Activated naive CD8-positive, alpha-beta T cell treated with anti-CD3 and anti-CD28 coated beads for 36 hours (primary cell): ENCODE measurements at regions not wholly inside any gene's neighbourhood (a gene's known extent, or its start where the extent isn't known, plus 50 kb on each side); places are given as distances from the start of the nearest gene placed in this dataset.

ENCODE experiments used
- DNase-seq: peaks from one replicate; pipeline ENCODE4 v3.0.0; 2021
- H3K27ac Mint-ChIP-seq: one replicate; pipeline ENCODE4 v1.8.0; 2022; ENCODE audit warnings: mild to moderate bottlenecking, moderate library complexity, mixed read lengths
- H3K27me3 Mint-ChIP-seq: one replicate; pipeline ENCODE4 v1.8.0; 2022; ENCODE audit warnings: mild to moderate bottlenecking, mixed read lengths
- H3K36me3 Mint-ChIP-seq: one replicate; pipeline ENCODE4 v1.8.0; 2021; ENCODE audit warnings: mild to moderate bottlenecking, mixed read lengths
- H3K4me1 Mint-ChIP-seq: one replicate; pipeline ENCODE4 v1.8.0; 2021; ENCODE audit warnings: mixed read lengths
- H3K4me3 Mint-ChIP-seq: one replicate; pipeline ENCODE4 v1.8.0; 2022; ENCODE audit warnings: mild to moderate bottlenecking, moderate library complexity, mixed read lengths
- H3K9me3 Mint-ChIP-seq: one replicate; pipeline ENCODE4 v1.8.0; 2022; ENCODE audit warnings: mixed read lengths

DNA sequence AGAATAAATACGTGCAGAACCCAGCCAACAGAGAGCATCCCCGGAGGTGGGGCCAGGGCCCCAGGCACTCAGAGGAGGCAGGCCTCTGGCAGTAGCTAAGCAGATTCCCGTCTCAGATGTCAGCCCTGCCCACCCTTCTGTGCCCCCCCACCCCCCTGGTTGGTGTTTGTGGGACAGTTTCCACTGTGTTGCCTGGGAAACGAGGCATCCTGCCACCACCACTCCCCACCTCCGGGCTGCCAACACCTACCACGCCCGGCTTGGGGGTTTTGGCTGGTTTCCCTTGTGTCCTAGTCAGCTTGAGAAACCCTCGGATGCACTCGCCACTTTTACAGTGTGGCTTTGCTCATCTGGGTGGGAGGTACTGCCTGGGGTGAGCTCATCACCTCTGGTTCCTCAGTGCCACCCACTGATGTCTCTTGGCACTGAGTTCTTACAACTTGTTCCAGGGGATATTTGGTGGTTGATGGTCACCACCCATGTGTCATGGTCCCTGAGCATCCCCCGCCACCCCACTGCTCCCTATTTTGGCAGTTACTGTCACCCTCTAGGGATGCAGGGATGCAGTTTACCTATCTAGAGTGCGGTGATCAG, 72.4 kb upstream of the YWHAQ start:
- Mint-ChIP-seq H3K27ac (peak overlapping the region; percentile 40), H3K4me1 (peaks cover 29% of the 10 kb centered on the region), H3K4me3 (no peak overlapping the region), H3K36me3 (no peaks in the 10 kb centered on the region), H3K27me3 (no peaks in the 10 kb centered on the region), H3K9me3 (no peaks in the 10 kb centered on the region)
- peak; percentile 81 for DNase-seq

DNA sequence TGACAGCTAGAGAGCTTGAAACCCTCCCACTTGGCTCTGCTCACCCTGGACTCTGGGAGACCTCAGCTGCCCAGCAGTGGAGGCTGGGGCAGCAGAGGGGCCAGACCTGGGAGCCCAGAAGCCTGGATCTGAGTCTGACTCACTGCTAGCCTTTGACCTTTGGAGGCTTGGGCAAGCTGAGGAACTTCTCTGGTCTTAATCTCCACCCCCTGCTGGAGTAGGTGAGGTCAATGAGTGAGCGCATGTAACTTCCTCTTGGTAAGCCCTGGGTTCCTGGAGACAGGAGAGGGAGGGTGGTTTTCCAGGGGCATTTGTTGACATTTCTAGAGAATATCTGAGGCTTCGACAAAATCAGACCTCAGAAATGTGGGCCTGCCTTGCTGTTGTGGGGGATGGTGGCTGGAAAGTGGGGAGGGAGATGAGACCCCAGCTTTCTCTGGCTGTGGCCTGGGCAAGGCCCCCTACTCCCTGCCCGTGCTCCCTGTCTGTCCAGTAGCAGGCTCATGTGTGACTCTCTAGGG, 73.0 kb upstream of the YWHAQ start:
- no peaks in the 10 kb centered on the region for H3K27me3 Mint-ChIP-seq
- no peaks in the 10 kb centered on the region for H3K9me3 Mint-ChIP-seq
- H3K4me3 Mint-ChIP-seq = no peak overlapping the region
- DNase-seq = no peak
- peaks cover 27% of the 10 kb centered on the region for H3K4me1 Mint-ChIP-seq
- H3K36me3 Mint-ChIP-seq = no peaks in the 10 kb centered on the region
- peak overlapping the region; percentile 40 for H3K27ac Mint-ChIP-seq

GRCh38 chr2:9704600-9704999, 73.8 kb upstream of the YWHAQ start:
- DNase-seq = no peak
- H3K27me3 Mint-ChIP-seq = no peaks in the 10 kb centered on the region
- H3K9me3 Mint-ChIP-seq = no peaks in the 10 kb centered on the region
- H3K36me3 Mint-ChIP-seq = no peaks in the 10 kb centered on the region
- no peak overlapping the region for H3K27ac Mint-ChIP-seq
- H3K4me3 Mint-ChIP-seq = no peak overlapping the region
- peaks cover 24% of the 10 kb centered on the region for H3K4me1 Mint-ChIP-seq

DNA sequence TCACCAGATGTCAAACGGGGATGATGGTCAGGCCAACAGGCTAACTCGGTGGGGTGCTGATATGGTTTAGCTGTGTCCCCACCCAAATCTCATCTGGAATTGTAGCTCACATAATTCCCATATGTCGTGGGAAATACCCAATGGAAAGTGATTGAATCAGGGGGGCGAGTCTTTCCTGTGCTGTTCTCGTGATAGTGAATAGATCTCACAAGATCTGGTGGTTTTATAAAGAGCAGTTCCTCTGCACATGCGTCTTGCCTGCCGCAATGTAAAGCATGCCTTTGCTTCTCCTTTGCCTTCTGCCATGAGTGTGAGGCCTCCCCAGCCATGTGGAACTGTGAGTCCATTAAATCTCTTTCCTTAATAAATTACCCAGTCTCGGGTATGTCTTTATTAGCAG, 74.4 kb upstream of the YWHAQ start:
- no peaks in the 10 kb centered on the region for H3K36me3 Mint-ChIP-seq
- no peaks in the 10 kb centered on the region for H3K9me3 Mint-ChIP-seq
- no peak for DNase-seq
- H3K27ac Mint-ChIP-seq = no peak overlapping the region
- H3K4me3 Mint-ChIP-seq = no peak overlapping the region
- no peaks in the 10 kb centered on the region for H3K27me3 Mint-ChIP-seq
- peaks cover 20% of the 10 kb centered on the region for H3K4me1 Mint-ChIP-seq

- no peaks in the 10 kb centered on the region for H3K36me3 Mint-ChIP-seq
These were observed 76.2 kb upstream of the YWHAQ start for GRCh38 chr2:9707008-9707407.

GRCh38 chr2:9707611-9708160, 76.9 kb upstream of the YWHAQ start:
- Mint-ChIP-seq H3K27ac (no peak overlapping the region), H3K4me1 (peaks cover 17% of the 10 kb centered on the region), H3K4me3 (no peak overlapping the region), H3K36me3 (no peaks in the 10 kb centered on the region), H3K9me3 (no peaks in the 10 kb centered on the region), H3K27me3 (no peaks in the 10 kb centered on the region)
- no peak for DNase-seq

More at GRCh38 chr2:9707008-9707407, 76.2 kb upstream of the YWHAQ start:
- H3K27ac Mint-ChIP-seq = no peak overlapping the region
- peaks cover 20% of the 10 kb centered on the region for H3K4me1 Mint-ChIP-seq
- DNase-seq = no peak
- no peaks in the 10 kb centered on the region for H3K9me3 Mint-ChIP-seq
- no peak overlapping the region for H3K4me3 Mint-ChIP-seq
- no peaks in the 10 kb centered on the region for H3K27me3 Mint-ChIP-seq

- H3K9me3 Mint-ChIP-seq = no peaks in the 10 kb centered on the region
- DNase-seq = no peak
- H3K36me3 Mint-ChIP-seq = no peaks in the 10 kb centered on the region
- no peak overlapping the region for H3K4me3 Mint-ChIP-seq
- no peak overlapping the region for H3K27ac Mint-ChIP-seq
- peaks cover 8% of the 10 kb centered on the region for H3K4me1 Mint-ChIP-seq
- no peaks in the 10 kb centered on the region for H3K27me3 Mint-ChIP-seq
These were observed 78.1 kb upstream of the YWHAQ start for GRCh38 chr2:9708683-9709538.

- H3K36me3 Mint-ChIP-seq = no peaks in the 10 kb centered on the region
- DNase-seq = no peak
- H3K4me1 Mint-ChIP-seq = peaks cover 4% of the 10 kb centered on the region
- no peaks in the 10 kb centered on the region for H3K27me3 Mint-ChIP-seq
- no peak overlapping the region for H3K4me3 Mint-ChIP-seq
- H3K9me3 Mint-ChIP-seq = no peaks in the 10 kb centered on the region
- no peak overlapping the region for H3K27ac Mint-ChIP-seq
These were observed 78.9 kb upstream of the YWHAQ start for GRCh38 chr2:9709539-9710285.

DNA sequence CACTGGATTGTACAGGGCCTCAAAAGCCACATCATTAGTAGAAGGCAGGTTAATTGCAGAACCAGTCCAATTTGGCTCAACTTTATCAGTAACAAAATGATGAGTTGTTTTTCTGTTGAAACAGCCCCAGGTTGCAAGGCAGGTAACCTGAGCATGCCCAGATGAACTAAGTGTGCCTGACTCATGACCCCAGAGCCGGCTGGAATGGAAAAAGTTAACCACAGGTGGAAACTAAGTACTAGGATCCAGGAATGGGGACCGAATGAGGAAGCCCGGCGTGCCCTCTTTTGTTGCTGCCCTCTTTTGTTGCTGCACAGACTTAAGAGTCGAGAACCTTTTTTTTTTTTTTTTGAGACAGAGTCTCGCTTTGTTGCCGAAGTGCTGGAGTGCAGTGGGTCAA, 79.5 kb upstream of the YWHAQ start:
- Mint-ChIP-seq H3K36me3 (no peaks in the 10 kb centered on the region), H3K27ac (no peak overlapping the region), H3K4me1 (peaks cover 5% of the 10 kb centered on the region), H3K9me3 (no peaks in the 10 kb centered on the region), H3K27me3 (no peaks in the 10 kb centered on the region), H3K4me3 (no peak overlapping the region)
- no peak for DNase-seq

DNA sequence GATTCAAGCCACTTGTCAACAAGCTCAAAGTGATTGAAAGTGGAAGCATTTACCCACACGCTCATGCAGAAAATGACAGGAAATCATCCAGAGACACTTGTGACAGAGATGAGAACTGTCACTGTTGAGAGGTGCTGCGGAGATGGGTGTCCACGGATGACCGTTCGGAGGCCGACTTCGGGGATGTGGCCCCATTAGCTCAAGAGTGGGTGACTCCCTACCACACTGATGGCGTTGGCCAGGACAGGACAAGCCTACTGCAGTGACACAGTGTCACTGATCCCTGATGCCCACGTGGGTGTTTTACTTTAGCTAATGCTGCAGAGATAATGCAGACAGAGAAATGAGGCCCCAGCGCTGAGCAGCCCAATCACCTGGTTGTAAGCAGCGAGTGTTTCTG, 81.5 kb upstream of the YWHAQ start:
- H3K9me3 Mint-ChIP-seq = no peaks in the 10 kb centered on the region
- H3K27me3 Mint-ChIP-seq = no peaks in the 10 kb centered on the region
- no peak overlapping the region for H3K27ac Mint-ChIP-seq
- no peaks in the 10 kb centered on the region for H3K36me3 Mint-ChIP-seq
- peaks cover 4% of the 10 kb centered on the region for H3K4me1 Mint-ChIP-seq
- H3K4me3 Mint-ChIP-seq = no peak overlapping the region
- no peak for DNase-seq

DNA sequence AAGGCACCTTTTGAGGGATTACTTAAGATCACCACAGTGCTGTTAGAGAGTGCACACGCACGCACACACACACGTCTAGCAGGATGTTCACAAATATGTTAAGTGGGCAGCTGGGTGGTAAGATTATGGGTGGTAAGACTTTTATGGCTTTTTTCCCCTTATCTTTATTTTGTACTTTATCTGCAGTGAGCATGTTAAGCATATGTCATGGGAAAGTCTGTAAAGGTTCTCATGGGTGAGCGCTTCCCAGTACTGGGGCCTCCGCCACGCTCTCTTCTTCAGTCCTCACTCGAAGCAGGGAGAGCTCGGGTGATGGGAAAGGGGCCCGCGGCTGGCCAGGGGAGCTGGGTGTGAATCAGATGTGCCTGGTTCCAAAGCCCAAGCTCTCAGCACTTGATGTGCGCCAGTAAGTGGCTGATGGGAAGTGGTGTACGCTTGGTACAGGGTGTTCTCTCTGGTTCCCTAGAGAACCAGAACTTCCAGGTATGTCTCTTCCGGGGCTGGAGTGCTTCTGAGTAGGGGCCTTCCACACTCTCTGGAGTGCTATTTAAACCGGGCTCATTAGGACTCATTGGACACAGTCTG, 83.9 kb upstream of the YWHAQ start:
- no peak for DNase-seq
- Mint-ChIP-seq H3K36me3 (no peaks in the 10 kb centered on the region), H3K9me3 (no peaks in the 10 kb centered on the region), H3K27ac (no peak overlapping the region), H3K4me1 (peaks cover 2% of the 10 kb centered on the region), H3K27me3 (no peaks in the 10 kb centered on the region), H3K4me3 (no peak overlapping the region)

- peaks cover 2% of the 10 kb centered on the region for H3K4me1 Mint-ChIP-seq
- no peak for DNase-seq
- no peaks in the 10 kb centered on the region for H3K27me3 Mint-ChIP-seq
- no peaks in the 10 kb centered on the region for H3K36me3 Mint-ChIP-seq
- no peak overlapping the region for H3K27ac Mint-ChIP-seq
- no peaks in the 10 kb centered on the region for H3K9me3 Mint-ChIP-seq
- H3K4me3 Mint-ChIP-seq = no peak overlapping the region
These were observed 84.4 kb upstream of the YWHAQ start for GRCh38 chr2:9715238-9715637.

DNA sequence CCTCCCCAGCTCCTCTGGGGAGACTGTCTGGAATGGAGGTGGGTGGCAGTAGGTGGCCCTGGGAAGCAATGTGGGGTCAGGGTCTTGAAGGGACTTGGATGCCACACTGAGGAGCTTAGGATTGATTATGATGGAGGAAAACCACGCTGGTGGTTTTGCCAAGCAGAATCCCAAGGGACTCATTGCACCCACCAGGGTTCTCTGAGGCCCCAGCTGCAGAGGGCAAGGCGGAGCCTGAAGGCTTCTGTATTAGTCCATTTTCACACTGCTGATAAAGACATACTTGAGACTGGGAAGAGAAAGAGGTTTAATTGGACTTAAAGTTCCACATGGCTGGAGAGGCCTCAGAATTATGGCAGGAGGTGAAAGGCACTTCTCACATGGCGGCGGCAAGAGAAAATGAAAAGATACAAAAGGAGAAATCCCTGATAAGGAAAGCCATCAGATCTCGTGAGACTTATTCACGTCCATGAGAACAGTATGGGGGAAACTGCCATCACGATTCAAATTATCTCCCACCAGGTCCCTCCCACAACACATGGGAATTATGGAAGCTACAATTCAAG, 87.2 kb upstream of the YWHAQ start:
- no peak overlapping the region for H3K4me3 Mint-ChIP-seq
- H3K27me3 Mint-ChIP-seq = no peaks in the 10 kb centered on the region
- H3K36me3 Mint-ChIP-seq = no peaks in the 10 kb centered on the region
- H3K4me1 Mint-ChIP-seq = peaks cover 2% of the 10 kb centered on the region
- DNase-seq = no peak
- H3K9me3 Mint-ChIP-seq = no peaks in the 10 kb centered on the region
- H3K27ac Mint-ChIP-seq = no peak overlapping the region

DNA sequence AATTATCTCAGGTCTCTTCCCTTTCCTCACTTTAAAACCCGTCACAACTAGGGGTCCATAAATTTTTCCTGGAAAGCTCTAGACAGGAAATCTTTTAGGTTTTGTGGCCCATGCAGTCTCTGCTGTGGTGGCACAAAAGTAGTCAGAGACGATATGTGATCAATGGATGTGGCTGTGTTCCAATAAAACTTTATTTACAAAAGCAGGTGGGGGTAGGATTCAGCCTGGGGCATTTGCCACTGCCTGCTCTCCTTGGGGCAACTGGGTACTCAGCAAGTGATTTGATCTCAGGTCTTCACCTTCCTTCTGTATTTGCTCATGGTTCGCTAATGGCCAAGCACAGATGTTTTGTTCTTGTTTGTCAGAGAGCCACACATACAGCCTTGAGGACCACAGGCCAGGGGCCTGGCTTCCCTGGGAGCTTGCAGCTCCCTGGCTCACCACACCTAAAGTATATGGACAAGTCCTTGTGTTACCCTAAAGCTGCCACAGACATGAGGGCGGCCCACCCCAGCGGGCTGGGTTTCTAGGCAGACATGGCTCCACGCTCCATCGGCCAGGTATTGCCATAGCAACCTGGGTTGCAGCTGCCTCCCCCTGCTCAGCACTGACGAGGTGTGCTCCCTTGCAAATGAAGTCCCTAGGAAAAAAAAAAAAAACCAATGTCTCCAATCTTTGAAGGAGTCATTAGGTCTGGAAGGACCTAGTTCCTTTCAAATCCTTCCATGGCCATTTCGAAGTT, 89.7 kb upstream of the YWHAQ start:
- Mint-ChIP-seq H3K27ac (no peak overlapping the region), H3K4me1 (no peaks in the 10 kb centered on the region), H3K4me3 (no peak overlapping the region), H3K36me3 (no peaks in the 10 kb centered on the region), H3K27me3 (no peaks in the 10 kb centered on the region), H3K9me3 (no peaks in the 10 kb centered on the region)
- no peak for DNase-seq
